GM18511 (cell line): ENCODE measurements at regions not wholly inside any gene's neighbourhood (a gene's known extent, or its start where the extent isn't known, plus 50 kb on each side); places are given as distances from the start of the nearest gene placed in this dataset.
"Not testable (repeated sequence)": the region's sequence is repeated elsewhere in the genome, so short reads cannot be mapped to it uniquely, and the experiment has no call there.

ENCODE experiments used
- ATAC-seq: cut with Tn5 transposase; IDR thresholded peaks from one replicate; pipeline ENCODE4 v1.9.1; 2021; ENCODE audit warnings: mild to moderate bottlenecking, moderate library complexity; ENCODE audit not compliant: unreplicated experiment

- not testable (repeated sequence) for ATAC-seq
Measured at GRCh38 chr2:237005341-237005740, 80.3 kb upstream of the COPS8 start.

- ATAC-seq = no peak
Measured at GRCh38 chr2:237011206-237011795, 74.4 kb upstream of the COPS8 start.

- no peak for ATAC-seq
Measured at GRCh38 chr2:237012004-237012403, 73.7 kb upstream of the COPS8 start.

- no peak for ATAC-seq
Measured at GRCh38 chr2:237012577-237013267, 73.0 kb upstream of the COPS8 start.

- ATAC-seq = no peak
Measured at GRCh38 chr2:237016121-237016915, 69.4 kb upstream of the COPS8 start.

GRCh38 chr2:237020090-237020489 is 65.6 kb upstream of the COPS8 start:
- no peak for ATAC-seq

- ATAC-seq = no peak
Measured at GRCh38 chr2:237022533-237022932, 63.2 kb upstream of the COPS8 start.

GRCh38 chr2:237024255-237024654 is 61.4 kb upstream of the COPS8 start:
- no peak for ATAC-seq

GRCh38 chr2:237025090-237025865 is 60.4 kb upstream of the COPS8 start:
- no peak for ATAC-seq

- peak; percentile 60 for ATAC-seq
Measured at GRCh38 chr2:237026981-237027711, 58.5 kb upstream of the COPS8 start.

GRCh38 chr2:237027712-237028029 is 58.0 kb upstream of the COPS8 start:
- ATAC-seq = no peak

GRCh38 chr2:237030382-237030781 is 55.3 kb upstream of the COPS8 start:
- ATAC-seq = no peak

GRCh38 chr2:237033536-237034060 is 52.1 kb upstream of the COPS8 start:
- ATAC-seq = no peak

GRCh38 chr2:237035781-237036475 is 49.8 kb upstream of the COPS8 start:
- no peak for ATAC-seq
